GM21786 (cell line): ENCODE measurements at regions not wholly inside any gene's neighbourhood (a gene's known extent, or its start where the extent isn't known, plus 50 kb on each side); places are given as distances from the start of the nearest gene placed in this dataset.

Experiments
- ATAC-seq: cut with Tn5 transposase; IDR thresholded peaks from one replicate; pipeline ENCODE4 v1.9.1; 2021; ENCODE audit not compliant: unreplicated experiment

GRCh38 chr5:98631311-98632054, 142.0 kb upstream of the RGMB start:
- no peak for ATAC-seq

GRCh38 chr5:98635656-98636055, 137.8 kb upstream of the RGMB start:
- ATAC-seq = no peak

GRCh38 chr5:98637116-98637515, 136.3 kb upstream of the RGMB start:
- no peak for ATAC-seq

DNA sequence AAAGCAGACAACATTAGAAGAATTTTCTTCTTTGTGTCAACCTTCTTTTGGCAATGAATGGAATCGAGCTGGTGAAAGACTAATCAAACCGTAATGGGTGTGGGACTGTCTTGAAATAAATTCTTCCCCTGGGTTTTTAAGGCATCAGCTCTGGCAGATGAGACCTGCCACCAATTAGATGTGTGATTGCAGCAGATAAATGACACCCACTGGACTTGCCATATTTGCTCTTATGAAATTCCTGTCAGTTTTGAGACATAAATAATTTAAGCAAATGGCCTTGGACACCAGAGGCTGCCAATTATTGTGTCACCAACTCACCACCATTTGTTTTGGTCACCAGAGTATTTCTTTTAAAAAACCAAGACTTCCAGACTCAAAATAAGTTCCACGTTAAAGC, 135.9 kb upstream of the RGMB start:
- ATAC-seq = no peak

DNA sequence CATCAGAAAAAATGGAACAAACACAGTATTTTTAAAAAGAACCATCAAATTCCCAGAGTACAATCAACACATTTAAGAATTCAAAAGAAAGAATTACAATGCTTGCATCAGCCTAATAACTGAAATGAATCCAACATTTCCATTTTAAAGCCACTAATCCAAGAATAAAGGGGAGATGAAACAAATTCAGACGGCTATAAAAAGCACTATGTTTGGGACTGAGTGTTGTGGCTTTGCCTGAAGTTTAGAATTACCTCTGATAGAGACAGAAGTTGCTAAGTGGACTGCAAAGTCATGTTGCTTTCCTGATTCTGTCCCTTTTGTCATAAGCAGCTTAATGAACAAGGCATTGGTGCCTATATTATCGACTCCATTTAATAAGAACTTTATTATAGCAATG, 135.4 kb upstream of the RGMB start:
- no peak for ATAC-seq

GRCh38 chr5:98638701-98639100, 134.8 kb upstream of the RGMB start:
- no peak for ATAC-seq

GRCh38 chr5:98639274-98639673, 134.2 kb upstream of the RGMB start:
- ATAC-seq = no peak

GRCh38 chr5:98641671-98642070, 131.8 kb upstream of the RGMB start:
- no peak for ATAC-seq

DNA sequence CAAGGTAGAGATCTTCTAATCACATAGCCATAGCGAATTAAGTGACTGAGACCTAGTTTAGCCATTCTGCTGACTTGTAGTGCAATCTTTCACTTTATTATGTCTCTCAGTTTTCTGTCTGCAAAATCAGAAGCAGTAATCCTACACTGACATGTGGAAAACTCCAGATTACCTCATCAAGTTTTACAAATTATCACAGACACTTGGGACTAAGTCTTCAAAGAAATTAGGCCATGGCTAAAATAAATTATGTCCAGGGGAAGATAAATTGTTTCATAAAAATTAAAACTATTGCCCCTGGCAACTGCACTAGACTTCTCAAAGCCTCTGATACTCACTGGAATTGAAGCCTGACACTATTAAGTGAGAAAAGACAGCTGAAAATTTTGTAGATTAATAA, 129.9 kb upstream of the RGMB start:
- no peak for ATAC-seq

DNA sequence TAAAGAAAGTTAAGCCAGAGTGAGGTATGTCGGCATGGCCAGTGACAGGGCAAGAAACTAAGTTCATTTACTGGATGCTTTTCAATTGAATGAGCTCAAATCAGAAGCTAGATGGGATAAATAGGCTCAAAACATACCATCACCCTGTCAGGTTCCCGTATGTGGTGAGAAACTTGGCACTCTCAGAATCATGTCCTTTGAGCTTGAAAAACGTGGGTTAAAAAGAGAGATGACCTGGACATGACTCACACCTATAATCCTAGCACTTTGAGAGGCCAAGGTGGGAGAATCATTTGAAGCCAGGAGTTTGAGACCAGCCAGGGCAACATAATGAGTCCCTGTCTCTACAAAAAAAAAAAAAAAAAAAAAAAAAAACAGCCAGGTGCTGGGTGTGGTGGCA, 121.7 kb upstream of the RGMB start:
- no peak for ATAC-seq

- no peak for ATAC-seq
These were observed 117.2 kb upstream of the RGMB start for GRCh38 chr5:98656125-98656795.

DNA sequence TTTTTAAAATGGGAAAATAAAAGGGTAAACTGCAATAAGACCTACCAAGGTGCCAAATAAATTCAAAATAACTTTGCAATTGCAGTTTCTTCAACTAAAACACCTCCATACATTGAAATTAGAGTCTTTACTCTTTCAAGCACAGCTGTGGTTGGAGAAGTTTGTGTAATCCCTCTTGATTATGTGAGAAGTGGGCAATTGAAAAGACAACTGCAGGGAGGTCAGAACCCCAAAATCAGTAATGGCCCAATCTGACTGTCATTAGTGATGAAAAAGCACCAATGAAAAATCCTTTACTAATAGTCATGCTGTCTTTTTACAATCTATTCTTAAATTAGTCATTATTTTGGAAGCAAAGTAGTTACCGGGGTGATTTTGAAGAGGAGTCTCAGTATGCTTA, 116.7 kb upstream of the RGMB start:
- no peak for ATAC-seq

DNA sequence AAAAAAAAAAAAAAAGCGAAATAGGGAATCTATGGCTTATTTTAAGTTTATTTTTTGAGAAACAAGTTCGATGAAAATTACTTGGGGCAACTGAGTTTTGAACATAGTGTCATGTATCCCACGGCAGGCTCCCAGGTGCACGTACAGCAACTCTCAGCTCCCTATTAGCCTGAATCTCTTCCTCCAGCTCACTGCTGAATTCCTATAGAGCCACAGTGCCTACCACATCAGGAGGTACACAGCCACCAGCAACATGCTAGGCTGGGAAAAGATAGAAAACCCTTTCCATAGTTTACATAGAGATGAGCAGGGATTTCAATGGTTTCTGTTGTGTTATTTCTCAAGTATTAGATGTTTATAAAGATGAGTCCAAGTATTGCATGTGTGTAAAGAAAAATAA, 115.9 kb upstream of the RGMB start:
- ATAC-seq = no peak

- ATAC-seq = no peak
These were observed 109.9 kb upstream of the RGMB start for GRCh38 chr5:98663521-98663920.

GRCh38 chr5:98664736-98665135, 108.7 kb upstream of the RGMB start:
- ATAC-seq = no peak

- ATAC-seq = no peak
These were observed 93.5 kb upstream of the RGMB start for GRCh38 chr5:98679963-98680362.

GRCh38 chr5:98690002-98690401, 83.5 kb upstream of the RGMB start:
- ATAC-seq = no peak

GRCh38 chr5:98694902-98695301, 78.6 kb upstream of the RGMB start:
- no peak for ATAC-seq

DNA sequence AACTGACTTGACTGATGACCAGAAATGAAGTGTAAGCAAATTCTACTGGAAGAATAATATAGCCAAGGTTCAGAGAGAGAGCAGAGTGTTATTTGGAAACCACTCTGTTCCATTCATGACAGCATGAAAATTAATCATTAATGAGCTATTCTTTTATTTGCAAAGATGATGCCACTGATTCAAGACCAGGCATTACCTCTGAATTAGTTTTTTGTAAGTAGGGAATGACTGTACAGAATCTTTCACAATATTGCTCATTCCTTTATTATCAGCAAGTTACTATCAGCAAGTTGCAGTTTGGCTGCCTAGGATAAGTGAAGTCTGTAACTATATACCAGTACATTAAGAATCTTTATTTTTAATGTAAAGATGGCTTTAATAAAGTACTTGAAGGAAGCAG, 75.1 kb upstream of the RGMB start:
- no peak for ATAC-seq

DNA sequence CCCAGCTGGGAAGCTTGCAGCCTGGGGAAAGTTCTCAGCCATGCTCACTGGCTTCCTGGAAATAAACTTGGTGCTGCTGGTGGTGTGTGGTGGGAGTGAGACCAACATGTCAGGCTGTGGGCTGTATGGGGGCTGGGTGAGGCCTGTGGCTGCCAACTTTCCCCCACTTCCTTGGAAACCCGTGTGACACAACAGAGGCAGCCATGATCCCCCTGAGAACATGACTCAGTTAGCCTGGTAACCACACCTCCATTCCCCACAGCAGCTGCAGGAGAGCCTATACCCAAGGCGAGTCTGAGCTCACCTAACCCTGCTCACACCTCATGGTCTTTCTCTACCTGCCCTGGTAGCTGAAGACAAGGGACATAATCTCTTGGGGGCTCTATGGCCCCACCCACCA, 72.7 kb upstream of the RGMB start:
- ATAC-seq = no peak

DNA sequence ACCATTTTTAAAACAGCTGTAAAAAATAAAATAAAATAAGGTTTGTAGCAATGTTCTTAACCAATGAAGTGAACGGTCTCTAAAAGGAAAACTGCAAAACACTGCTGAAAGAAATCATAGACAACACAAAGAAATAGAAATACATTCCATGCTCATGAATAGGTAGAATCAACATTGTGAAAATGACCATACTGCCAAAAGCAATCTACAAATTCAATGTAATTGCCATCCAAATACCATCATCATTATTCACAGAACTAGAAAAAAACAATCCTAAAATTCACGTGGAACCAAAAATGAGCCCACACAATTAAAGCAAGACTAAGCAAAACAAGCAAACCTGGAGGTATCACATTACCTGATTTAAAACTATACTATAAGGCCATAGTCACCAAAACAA, 67.6 kb upstream of the RGMB start:
- no peak for ATAC-seq

DNA sequence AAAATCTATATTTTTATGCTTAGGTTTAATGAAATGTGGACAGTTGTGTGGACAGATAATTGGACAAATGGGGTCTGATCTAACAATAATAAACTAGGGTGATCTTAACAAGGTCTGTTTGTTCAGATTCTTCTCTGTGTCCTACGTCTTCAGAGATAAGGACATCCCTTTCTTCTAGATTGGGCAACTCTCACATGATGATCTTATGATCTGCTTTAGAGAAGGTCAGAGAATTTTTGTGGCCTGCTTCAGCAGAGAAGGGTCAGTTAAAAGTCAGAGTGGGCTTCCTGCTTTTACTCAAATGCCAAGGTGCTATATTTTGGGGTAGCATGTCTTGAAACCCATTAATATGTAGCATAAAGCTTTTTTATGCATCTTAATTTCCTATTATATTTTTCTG, 63.8 kb upstream of the RGMB start:
- ATAC-seq = no peak

- no peak for ATAC-seq
These were observed 60.4 kb upstream of the RGMB start for GRCh38 chr5:98713027-98713426.
